ENCODE measurements at regions not wholly inside any gene's neighbourhood (a gene's known extent, or its start where the extent isn't known, plus 50 kb on each side); places are given as distances from the start of the nearest gene placed in this dataset.

DNA sequence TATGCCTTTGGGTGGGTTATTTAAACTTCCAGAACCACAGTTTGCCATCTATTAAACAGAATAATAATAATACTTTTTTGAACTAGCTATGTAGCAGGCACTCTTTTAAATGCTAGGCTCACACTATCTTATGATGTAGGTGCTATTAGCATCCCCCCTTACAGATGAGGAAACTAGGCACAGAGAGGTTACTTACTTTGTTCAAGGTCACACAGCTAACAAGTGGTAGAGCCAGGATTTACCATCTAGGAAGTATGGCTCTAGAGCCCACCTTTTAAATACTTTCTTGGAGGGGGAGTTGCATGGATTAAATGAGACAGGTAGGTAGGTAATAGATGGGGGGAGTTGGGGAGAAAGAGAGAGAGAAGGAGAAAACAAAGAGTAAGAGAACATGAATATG is 95.3 kb upstream of the NR3C1 start:
- no peaks in the 10 kb centered on the region for H3K79me2 ChIP-seq (ENCODE audit: low read length)
- no peak overlapping the region for H3K9ac ChIP-seq (ENCODE audit: low read length)
- no peaks in the 10 kb centered on the region for H3K9me2 ChIP-seq (replicated peaks; ENCODE audit: insufficient read depth, low read length)
- no peaks in the 10 kb centered on the region for H3K4me1 ChIP-seq (ENCODE audit: low read length)
- H4K20me1 ChIP-seq (ENCODE audit: insufficient read depth, low read length) = no peaks in the 10 kb centered on the region
- no peak overlapping the region for H3K4me3 ChIP-seq (ENCODE audit: low read length)
- no peaks in the 10 kb centered on the region for H3F3A ChIP-seq (ENCODE audit: insufficient read depth, low read length)
- H3K27me3 ChIP-seq (replicated peaks; ENCODE audit: insufficient read depth, low read length) = no peaks in the 10 kb centered on the region
- H3K9me3 ChIP-seq (replicated peaks; ENCODE audit: insufficient read depth, low read length) = no peaks in the 10 kb centered on the region
- TF ChIP-seq, protein P1, sequence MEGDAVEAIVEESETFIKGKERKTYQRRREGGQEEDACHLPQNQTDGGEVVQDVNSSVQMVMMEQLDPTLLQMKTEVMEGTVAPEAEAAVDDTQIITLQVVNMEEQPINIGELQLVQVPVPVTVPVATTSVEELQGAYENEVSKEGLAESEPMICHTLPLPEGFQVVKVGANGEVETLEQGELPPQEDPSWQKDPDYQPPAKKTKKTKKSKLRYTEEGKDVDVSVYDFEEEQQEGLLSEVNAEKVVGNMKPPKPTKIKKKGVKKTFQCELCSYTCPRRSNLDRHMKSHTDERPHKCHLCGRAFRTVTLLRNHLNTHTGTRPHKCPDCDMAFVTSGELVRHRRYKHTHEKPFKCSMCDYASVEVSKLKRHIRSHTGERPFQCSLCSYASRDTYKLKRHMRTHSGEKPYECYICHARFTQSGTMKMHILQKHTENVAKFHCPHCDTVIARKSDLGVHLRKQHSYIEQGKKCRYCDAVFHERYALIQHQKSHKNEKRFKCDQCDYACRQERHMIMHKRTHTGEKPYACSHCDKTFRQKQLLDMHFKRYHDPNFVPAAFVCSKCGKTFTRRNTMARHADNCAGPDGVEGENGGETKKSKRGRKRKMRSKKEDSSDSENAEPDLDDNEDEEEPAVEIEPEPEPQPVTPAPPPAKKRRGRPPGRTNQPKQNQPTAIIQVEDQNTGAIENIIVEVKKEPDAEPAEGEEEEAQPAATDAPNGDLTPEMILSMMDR (IDR thresholded peaks at IDR 0.05; ENCODE audit: low read length) = no peak
- TF ChIP-seq EZH2 (optimal IDR thresholded peaks at IDR 0.05; ENCODE audit: low read depth, low read length) (no peak), EZH2phosphoT487 (IDR thresholded peaks at IDR 0.05; ENCODE audit: low read length) (no peak)
- no peaks in the 10 kb centered on the region for H3K36me3 ChIP-seq (replicated peaks; ENCODE audit: insufficient read depth, low read length)
- H3K4me2 ChIP-seq (ENCODE audit: low read depth, low read length) = no peak overlapping the region
- DNase-seq = no peak
- H3K27ac ChIP-seq (ENCODE audit: low read length) = no peak overlapping the region
- no peak overlapping the region for H2AFZ ChIP-seq (ENCODE audit: low read length)

DNA sequence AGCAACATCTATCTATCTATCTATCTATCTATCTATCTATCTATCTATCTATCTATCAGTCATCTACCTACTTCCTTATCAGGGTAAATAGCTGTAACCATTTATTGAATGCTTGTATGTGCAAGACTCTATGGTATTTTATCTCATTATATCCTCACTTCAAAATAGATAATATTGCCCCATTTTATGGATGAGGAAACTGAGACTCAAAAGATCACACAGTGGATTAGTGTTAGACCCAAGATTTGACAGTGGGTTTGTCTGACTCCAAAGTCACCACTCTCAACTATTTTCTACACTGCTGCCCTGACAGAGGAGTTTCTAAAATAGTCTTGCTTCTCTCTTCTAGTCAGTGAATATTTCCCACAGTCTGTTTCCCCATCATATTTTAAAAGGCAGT is 94.3 kb upstream of the NR3C1 start:
- Histone ChIP-seq H3K79me2 (ENCODE audit: low read length) (no peaks in the 10 kb centered on the region), H3K36me3 (replicated peaks; ENCODE audit: insufficient read depth, low read length) (no peaks in the 10 kb centered on the region), H4K20me1 (ENCODE audit: insufficient read depth, low read length) (no peaks in the 10 kb centered on the region), H2AFZ (ENCODE audit: low read length) (no peak overlapping the region), H3K27me3 (replicated peaks; ENCODE audit: insufficient read depth, low read length) (no peaks in the 10 kb centered on the region), H3K9me3 (replicated peaks; ENCODE audit: insufficient read depth, low read length) (no peaks in the 10 kb centered on the region), H3K4me2 (ENCODE audit: low read depth, low read length) (no peak overlapping the region), H3K9me2 (replicated peaks; ENCODE audit: insufficient read depth, low read length) (no peaks in the 10 kb centered on the region), H3K4me3 (ENCODE audit: low read length) (no peak overlapping the region), H3F3A (ENCODE audit: insufficient read depth, low read length) (no peaks in the 10 kb centered on the region), H3K4me1 (ENCODE audit: low read length) (no peaks in the 10 kb centered on the region), H3K9ac (ENCODE audit: low read length) (no peak overlapping the region), H3K27ac (ENCODE audit: low read length) (no peak overlapping the region)
- DNase-seq = no peak
- TF ChIP-seq, protein P1 (IDR thresholded peaks at IDR 0.05; ENCODE audit: low read length) = no peak
- TF ChIP-seq EZH2phosphoT487 (IDR thresholded peaks at IDR 0.05; ENCODE audit: low read length) (no peak), EZH2 (optimal IDR thresholded peaks at IDR 0.05; ENCODE audit: low read depth, low read length) (no peak)

DNA sequence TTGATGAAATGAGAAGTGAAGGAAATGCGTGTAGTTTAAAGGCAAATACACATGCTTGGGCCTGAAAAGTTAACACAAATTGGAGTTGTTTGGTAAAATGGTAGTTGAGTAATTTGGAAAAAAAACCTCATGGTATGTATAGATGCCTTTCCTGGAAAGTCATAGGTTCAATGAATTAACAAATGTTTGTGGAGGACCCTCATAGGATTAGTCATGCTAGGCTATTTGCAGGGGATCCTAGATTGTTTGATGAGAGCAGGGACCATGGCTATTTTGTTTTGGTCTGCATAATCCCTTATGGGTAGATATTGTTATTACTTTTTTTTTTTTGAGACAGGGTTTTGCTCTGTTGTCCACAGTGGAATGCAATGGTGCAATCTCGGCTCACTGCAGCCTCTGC is 93.5 kb upstream of the NR3C1 start:
- Histone ChIP-seq H3K4me2 (ENCODE audit: low read depth, low read length) (no peak overlapping the region), H4K20me1 (ENCODE audit: insufficient read depth, low read length) (no peaks in the 10 kb centered on the region), H3K79me2 (ENCODE audit: low read length) (no peaks in the 10 kb centered on the region), H3K9me2 (replicated peaks; ENCODE audit: insufficient read depth, low read length) (no peaks in the 10 kb centered on the region), H3K4me1 (ENCODE audit: low read length) (no peaks in the 10 kb centered on the region), H2AFZ (ENCODE audit: low read length) (no peak overlapping the region), H3K9me3 (replicated peaks; ENCODE audit: insufficient read depth, low read length) (no peaks in the 10 kb centered on the region), H3K4me3 (ENCODE audit: low read length) (no peak overlapping the region), H3K36me3 (replicated peaks; ENCODE audit: insufficient read depth, low read length) (no peaks in the 10 kb centered on the region), H3K27ac (ENCODE audit: low read length) (no peak overlapping the region), H3F3A (ENCODE audit: insufficient read depth, low read length) (no peaks in the 10 kb centered on the region), H3K9ac (ENCODE audit: low read length) (no peak overlapping the region), H3K27me3 (replicated peaks; ENCODE audit: insufficient read depth, low read length) (no peaks in the 10 kb centered on the region)
- TF ChIP-seq EZH2 (optimal IDR thresholded peaks at IDR 0.05; ENCODE audit: low read depth, low read length) (no peak), EZH2phosphoT487 (IDR thresholded peaks at IDR 0.05; ENCODE audit: low read length) (no peak)
- TF ChIP-seq, protein P1 (IDR thresholded peaks at IDR 0.05; ENCODE audit: low read length) = no peak
- no peak for DNase-seq

Measured in MM.1S (cell line).